IMR-90 (cell line): ENCODE measurements at regions not wholly inside any gene's neighbourhood (a gene's known extent, or its start where the extent isn't known, plus 50 kb on each side); places are given as distances from the start of the nearest gene placed in this dataset.

Source experiments
- ATAC-seq: fragments of 200-7000 bp; cut with Tn5 transposase; 2 replicates; pipeline ENCODE4 v1.9.1; 2020; ENCODE audit warnings: low read depth, mild to moderate bottlenecking, moderate library complexity
- BruUV-seq: library from RNA; stranded (reverse); fragments of 400-500 nt; replicated peaks from 2 replicates; lab custom pipeline; 2021; lab: Mats Ljungman, UMichigan
- CTCF ChIA-PET: fragments of 300-600 bp; formaldehyde crosslinking; extraction: SDS; loops from one replicate; lab custom pipeline; 2021; ENCODE audit warnings: antibody characterized with exemption; lab: Yijun Ruan, JAX
- POLR2A ChIA-PET: fragments of 300-600 bp; sonication (Branson Sonifier 250); formaldehyde crosslinking; loops from one replicate; lab custom pipeline; 2022; ENCODE audit warnings: antibody characterized with exemption; ENCODE audit not compliant: unreplicated experiment; lab: Charles Lee
- DNase-seq: peaks from one replicate; pipeline ENCODE4 v3.0.0; 2013
- H2AFZ ChIP-seq: replicated peaks from 2 replicates; pipeline ENCODE3; 2013; ENCODE audit warnings: low read length, mild to moderate bottlenecking; ENCODE audit not compliant: poor library complexity
- H2AK5ac ChIP-seq: 2 replicates; pipeline ENCODE4 v1.6.1; 2013; ENCODE audit warnings: low read depth, low read length, inconsistent platforms
- H2AK9ac ChIP-seq: replicated peaks from 2 replicates; pipeline ENCODE3; 2013; ENCODE audit warnings: mild to moderate bottlenecking, low read depth, low read length, moderate library complexity; ENCODE audit not compliant: poor library complexity
- H2BK120ac ChIP-seq: 2 replicates; pipeline ENCODE4 v1.6.1; 2013; ENCODE audit warnings: low read depth, low read length, inconsistent platforms
- H2BK15ac ChIP-seq: 3 replicates; pipeline ENCODE4 v1.6.1; 2013; ENCODE audit warnings: low read depth, low read length, inconsistent platforms
- H2BK20ac ChIP-seq: 2 replicates; pipeline ENCODE4 v1.6.1; 2013; ENCODE audit warnings: low read depth, mild to moderate bottlenecking, inconsistent platforms, low read length, moderate library complexity
- H2BK5ac ChIP-seq: 2 replicates; pipeline ENCODE4 v1.6.1; 2013; ENCODE audit warnings: mild to moderate bottlenecking, low read depth, low read length, inconsistent platforms; ENCODE audit not compliant: poor library complexity, severe bottlenecking
- H3K14ac ChIP-seq: replicated peaks from 2 replicates; pipeline ENCODE4 v1.6.1; 2013; ENCODE audit warnings: low read depth, low read length, inconsistent platforms
- H3K18ac ChIP-seq: 2 replicates; pipeline ENCODE4 v1.6.1; 2013; ENCODE audit warnings: low read depth, low read length, control low read depth
- H3K23ac ChIP-seq: 2 replicates; pipeline ENCODE4 v1.6.1; 2013; ENCODE audit warnings: low read depth, low read length, inconsistent platforms
- H3K27ac ChIP-seq: 2 replicates; pipeline ENCODE4 v1.5.1; 2013; ENCODE audit warnings: mild to moderate bottlenecking, control low read depth, low read length; ENCODE audit not compliant: insufficient read depth
- H3K27me3 ChIP-seq: 2 replicates; pipeline ENCODE4 v1.6.1; 2013; ENCODE audit warnings: low read length; ENCODE audit not compliant: control insufficient read depth, insufficient read depth
- H3K36me3 ChIP-seq: 2 replicates; pipeline ENCODE4 v1.6.1; 2013; ENCODE audit warnings: low read length, mixed read lengths; ENCODE audit not compliant: control insufficient read depth, insufficient read depth
- H3K4ac ChIP-seq: 2 replicates; pipeline ENCODE4 v1.6.1; 2013; ENCODE audit warnings: low read depth, low read length, inconsistent platforms
- H3K4me1 ChIP-seq: 2 replicates; pipeline ENCODE4 v1.6.1; 2013; ENCODE audit warnings: low read length, mixed read lengths; ENCODE audit not compliant: control insufficient read depth, insufficient read depth
- H3K4me2 ChIP-seq: 2 replicates; pipeline ENCODE4 v1.6.1; 2013; ENCODE audit warnings: low read depth, mild to moderate bottlenecking, control low read depth, low read length, moderate library complexity
- H3K4me3 ChIP-seq: 2 replicates; pipeline ENCODE4 v1.5.1; 2013; ENCODE audit warnings: low read depth, mild to moderate bottlenecking, control low read depth, low read length, moderate library complexity; ENCODE audit not compliant: insufficient read depth
- H3K56ac ChIP-seq: 2 replicates; pipeline ENCODE4 v1.6.1; 2013; ENCODE audit warnings: low read length, inconsistent platforms; ENCODE audit not compliant: insufficient read depth; ENCODE audit errors: extremely low read depth
- H3K79me1 ChIP-seq, 2 experiments: 2 replicates each; pipeline ENCODE4 v1.6.1; 2013; ENCODE audit warnings: low read length in 2 of 2, inconsistent platforms in 1 of 2, low read depth in 1 of 2
- H3K9ac ChIP-seq: 2 replicates; pipeline ENCODE4 v1.6.1; 2013; ENCODE audit warnings: low read depth, low read length, control low read depth
- H3K9me1 ChIP-seq: 2 replicates; pipeline ENCODE4 v1.6.1; 2013; ENCODE audit warnings: low read length, inconsistent platforms; ENCODE audit not compliant: insufficient read depth
- H3K9me3 ChIP-seq: 2 replicates; pipeline ENCODE4 v1.6.1; 2013; ENCODE audit warnings: low read length; ENCODE audit not compliant: control insufficient read depth, insufficient read depth
- H4K20me1 ChIP-seq: 2 replicates; pipeline ENCODE4 v1.6.1; 2013; ENCODE audit warnings: low read length, inconsistent platforms; ENCODE audit not compliant: insufficient read depth
- H4K5ac ChIP-seq: 2 replicates; pipeline ENCODE4 v1.6.1; 2013; ENCODE audit warnings: mild to moderate bottlenecking, low read depth, low read length, control low read depth
- H4K8ac ChIP-seq, 2 experiments: 2 replicates each; pipeline ENCODE4 v1.6.1; 2013; ENCODE audit warnings: low read depth in 2 of 2, low read length in 2 of 2, control low read depth in 1 of 2, inconsistent platforms in 1 of 2
- H4K91ac ChIP-seq: 2 replicates; pipeline ENCODE4 v1.6.1; 2013; ENCODE audit warnings: low read depth, low read length, inconsistent platforms; ENCODE audit not compliant: insufficient read depth
- BHLHE40 ChIP-seq: fragments of 150-350 bp; IDR thresholded peaks from 2 replicates; pipeline ENCODE4 v1.6.1; 2016; ENCODE audit warnings: mild to moderate bottlenecking, low read depth, low read length
- CHD1 ChIP-seq: IDR thresholded peaks from 2 replicates; pipeline ENCODE4 v1.6.1; 2012; ENCODE audit warnings: low read depth, low read length, improper control_type of control experiment
- FOS ChIP-seq: fragments of 150-350 bp; IDR thresholded peaks from 2 replicates; pipeline ENCODE4 v1.6.1; 2016; ENCODE audit warnings: low read depth, low read length
- MXI1 ChIP-seq: IDR thresholded peaks from 2 replicates; pipeline ENCODE4 v1.6.1; 2012; ENCODE audit warnings: low read depth, mild to moderate bottlenecking, low read length, moderate library complexity, borderline replicate concordance
- POLR2A ChIP-seq: IDR thresholded peaks from 2 replicates; pipeline ENCODE4 v1.6.1; 2012; ENCODE audit warnings: mild to moderate bottlenecking, low read depth, low read length
- RAD21 ChIP-seq: IDR thresholded peaks from 2 replicates; pipeline ENCODE4 v1.6.1; 2012; ENCODE audit warnings: low read length, improper control_type of control experiment
- RCOR1 ChIP-seq: IDR thresholded peaks from 2 replicates; pipeline ENCODE4 v1.6.1; 2012; ENCODE audit warnings: mild to moderate bottlenecking, low read length, improper control_type of control experiment; ENCODE audit not compliant: insufficient replicate concordance
- SMC3 ChIP-seq: fragments of 150-350 bp; IDR thresholded peaks from 2 replicates; pipeline ENCODE4 v1.6.1; 2016; ENCODE audit warnings: low read depth, mild to moderate bottlenecking, antibody characterized with exemption, low read length, moderate library complexity
- WGBS, 2 experiments: methylation state at CpG; one replicate each; pipeline versions ENCODE4 v1.1.5 to v1.1.7; 2013; ENCODE audit warnings: missing lambda C conversion rate in 2 of 2; ENCODE audit not compliant: insufficient read length in 1 of 2; ENCODE audit errors: extremely low coverage in 2 of 2; 5-methylcytosine and 5-hydroxymethylcytosine counted together
- dilution Hi-C: fragments of 300-500 bp; cut with HindIII; formaldehyde crosslinking; loops from one replicate; pipeline ENCODE4 v1.14.3; 2018; ENCODE audit warnings: low sequenced_read_pairs; ENCODE audit not compliant: unreplicated experiment
- in situ Hi-C: fragments of 300-500 bp; cut with MboI; formaldehyde crosslinking; loops from 3 replicates; pipeline ENCODE4 v1.14.3; 2019; ENCODE audit warnings: low sequenced_read_pairs, inconsistent platforms, mixed read lengths
- intact Hi-C: fragments of 100-400 bp; cut with micrococcal nuclease; formaldehyde crosslinking; loops from 2 replicates; pipeline ENCODE4 v1.10.0; 2022
- TF ChIP-seq, protein P1 (sequence below): fragments of 150-350 bp; IDR thresholded peaks from 2 replicates; pipeline ENCODE4 v1.6.1; 2016; ENCODE audit warnings: low read depth, mild to moderate bottlenecking, low read length, moderate library complexity, borderline replicate concordance
- TF ChIP-seq, protein P2 (sequence below): fragments of 150-350 bp; IDR thresholded peaks from 2 replicates; pipeline ENCODE4 v1.6.1; 2017; ENCODE audit warnings: mild to moderate bottlenecking, antibody characterized with exemption, low read length, low read depth
- TF ChIP-seq, protein P3 (sequence below): conservative IDR thresholded peaks from 2 replicates; pipeline ENCODE4 v1.5.1; 2012; ENCODE audit warnings: mild to moderate bottlenecking, low read depth, low read length, improper control_type of control experiment

DNA sequence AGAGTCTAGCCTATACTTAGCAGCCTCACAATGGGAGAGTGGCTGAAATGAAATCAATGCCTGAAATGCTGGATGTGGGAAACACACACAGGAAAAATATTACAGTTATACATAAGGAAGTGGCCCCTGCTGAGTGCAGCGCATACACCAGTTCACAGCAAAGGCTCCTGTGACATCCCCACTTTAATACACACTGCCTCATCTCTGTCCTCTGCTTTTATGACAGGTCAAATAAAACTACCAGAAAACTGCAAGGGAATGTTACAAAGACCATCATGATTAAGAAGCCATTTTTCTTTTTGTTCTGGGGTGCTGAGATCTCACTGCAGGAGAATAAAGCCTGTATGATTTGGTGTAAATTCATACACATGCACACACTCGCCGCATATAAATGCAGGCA is 214.3 kb downstream of the ARRDC4 start:
- Histone ChIP-seq H2BK120ac (no peak overlapping the region), H3K9me1 (no peaks in the 10 kb centered on the region), H3K9me3 (peaks cover 4% of the 10 kb centered on the region; the same call in 1 of the 2 replicates), H2BK15ac (no peak overlapping the region), H3K23ac (no peak overlapping the region), H3K4me3 (no peak overlapping the region), H3K36me3 (no peaks in the 10 kb centered on the region), H4K20me1 (no peaks in the 10 kb centered on the region), H2AFZ (no peak overlapping the region), H4K91ac (no peak overlapping the region), H2AK5ac (no peak overlapping the region), H2BK20ac (no peak overlapping the region), H2BK5ac (no peak overlapping the region), H4K5ac (no peak overlapping the region), H4K8ac (no peak overlapping the region), H3K9ac (no peak overlapping the region), H3K14ac (no peak overlapping the region), H3K18ac (no peak overlapping the region), H3K79me1 (no peaks in the 10 kb centered on the region), H3K4ac (no peak overlapping the region), H2AK9ac (no peak overlapping the region), H3K56ac (no peak overlapping the region), H3K27me3 (no peaks in the 10 kb centered on the region), H3K27ac (no peak overlapping the region), H3K4me2 (no peak overlapping the region), H3K4me1 (no peaks in the 10 kb centered on the region)
- POLR2A ChIA-PET = no interaction called here
- ATAC-seq (no peak), DNase-seq (no peak)
- in situ Hi-C loops (no loop called here), dilution Hi-C loops (no loop called here), intact Hi-C loops (no loop called here)
- TF ChIP-seq SMC3 = no peak
- TF ChIP-seq CHD1 = no peak
- TF ChIP-seq BHLHE40 = no peak
- TF ChIP-seq, protein P1, sequence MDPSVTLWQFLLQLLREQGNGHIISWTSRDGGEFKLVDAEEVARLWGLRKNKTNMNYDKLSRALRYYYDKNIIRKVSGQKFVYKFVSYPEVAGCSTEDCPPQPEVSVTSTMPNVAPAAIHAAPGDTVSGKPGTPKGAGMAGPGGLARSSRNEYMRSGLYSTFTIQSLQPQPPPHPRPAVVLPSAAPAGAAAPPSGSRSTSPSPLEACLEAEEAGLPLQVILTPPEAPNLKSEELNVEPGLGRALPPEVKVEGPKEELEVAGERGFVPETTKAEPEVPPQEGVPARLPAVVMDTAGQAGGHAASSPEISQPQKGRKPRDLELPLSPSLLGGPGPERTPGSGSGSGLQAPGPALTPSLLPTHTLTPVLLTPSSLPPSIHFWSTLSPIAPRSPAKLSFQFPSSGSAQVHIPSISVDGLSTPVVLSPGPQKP = no peak
- TF ChIP-seq MXI1 = no peak
- no peak for TF ChIP-seq POLR2A
- TF ChIP-seq FOS = no peak
- TF ChIP-seq, protein P2, sequence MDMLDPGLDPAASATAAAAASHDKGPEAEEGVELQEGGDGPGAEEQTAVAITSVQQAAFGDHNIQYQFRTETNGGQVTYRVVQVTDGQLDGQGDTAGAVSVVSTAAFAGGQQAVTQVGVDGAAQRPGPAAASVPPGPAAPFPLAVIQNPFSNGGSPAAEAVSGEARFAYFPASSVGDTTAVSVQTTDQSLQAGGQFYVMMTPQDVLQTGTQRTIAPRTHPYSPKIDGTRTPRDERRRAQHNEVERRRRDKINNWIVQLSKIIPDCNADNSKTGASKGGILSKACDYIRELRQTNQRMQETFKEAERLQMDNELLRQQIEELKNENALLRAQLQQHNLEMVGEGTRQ = no peak
- TF ChIP-seq, protein P3, sequence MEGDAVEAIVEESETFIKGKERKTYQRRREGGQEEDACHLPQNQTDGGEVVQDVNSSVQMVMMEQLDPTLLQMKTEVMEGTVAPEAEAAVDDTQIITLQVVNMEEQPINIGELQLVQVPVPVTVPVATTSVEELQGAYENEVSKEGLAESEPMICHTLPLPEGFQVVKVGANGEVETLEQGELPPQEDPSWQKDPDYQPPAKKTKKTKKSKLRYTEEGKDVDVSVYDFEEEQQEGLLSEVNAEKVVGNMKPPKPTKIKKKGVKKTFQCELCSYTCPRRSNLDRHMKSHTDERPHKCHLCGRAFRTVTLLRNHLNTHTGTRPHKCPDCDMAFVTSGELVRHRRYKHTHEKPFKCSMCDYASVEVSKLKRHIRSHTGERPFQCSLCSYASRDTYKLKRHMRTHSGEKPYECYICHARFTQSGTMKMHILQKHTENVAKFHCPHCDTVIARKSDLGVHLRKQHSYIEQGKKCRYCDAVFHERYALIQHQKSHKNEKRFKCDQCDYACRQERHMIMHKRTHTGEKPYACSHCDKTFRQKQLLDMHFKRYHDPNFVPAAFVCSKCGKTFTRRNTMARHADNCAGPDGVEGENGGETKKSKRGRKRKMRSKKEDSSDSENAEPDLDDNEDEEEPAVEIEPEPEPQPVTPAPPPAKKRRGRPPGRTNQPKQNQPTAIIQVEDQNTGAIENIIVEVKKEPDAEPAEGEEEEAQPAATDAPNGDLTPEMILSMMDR = no peak
- TF ChIP-seq RCOR1 = no peak
- no peak for TF ChIP-seq RAD21
- CTCF ChIA-PET = no interaction called here
- WGBS, 2 experiments = 33% methylated on average over 1 of the region's 3 CpGs; no CpG with 5 or more reads in 1 of the 2 experiments
- BruUV-seq = no TSS peak
